Fibroblast of skin of back (primary cell): ENCODE measurements at regions not wholly inside any gene's neighbourhood (a gene's known extent, or its start where the extent isn't known, plus 50 kb on each side); places are given as distances from the start of the nearest gene placed in this dataset.
"Not testable (repeated sequence)": the region's sequence is repeated elsewhere in the genome, so short reads cannot be mapped to it uniquely, and the experiment has no call there.

Experiments
- DNase-seq: peaks from one replicate; pipeline ENCODE4 v3.0.0-alpha.2; 2013

DNA sequence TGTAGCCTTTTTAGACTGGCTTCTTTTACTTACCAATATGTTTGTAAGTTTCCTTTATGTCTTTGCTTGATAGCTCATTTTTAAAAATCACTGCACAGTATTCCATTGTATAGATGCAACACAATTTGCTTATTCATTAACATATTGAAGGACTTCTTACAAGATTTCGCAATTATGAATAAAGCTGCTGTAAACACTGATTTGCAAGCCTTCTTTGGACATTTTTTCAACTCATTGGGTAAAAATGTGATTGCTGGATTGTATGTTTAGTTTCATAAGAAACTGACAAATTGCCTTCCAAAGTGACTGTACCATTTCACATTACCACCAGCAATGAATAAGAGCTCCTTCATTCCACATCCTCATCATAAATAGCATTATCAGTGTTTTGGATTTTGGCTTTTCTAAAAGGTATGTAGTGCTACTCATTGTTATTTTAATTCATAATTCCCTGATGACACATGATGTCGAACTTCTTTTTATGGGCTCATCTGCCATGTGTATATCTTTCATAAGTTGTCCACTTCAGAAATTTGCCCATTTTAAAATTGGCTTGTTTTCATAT, 80.7 kb downstream of the TFAP2B start:
- peak; percentile 62 for DNase-seq

DNA sequence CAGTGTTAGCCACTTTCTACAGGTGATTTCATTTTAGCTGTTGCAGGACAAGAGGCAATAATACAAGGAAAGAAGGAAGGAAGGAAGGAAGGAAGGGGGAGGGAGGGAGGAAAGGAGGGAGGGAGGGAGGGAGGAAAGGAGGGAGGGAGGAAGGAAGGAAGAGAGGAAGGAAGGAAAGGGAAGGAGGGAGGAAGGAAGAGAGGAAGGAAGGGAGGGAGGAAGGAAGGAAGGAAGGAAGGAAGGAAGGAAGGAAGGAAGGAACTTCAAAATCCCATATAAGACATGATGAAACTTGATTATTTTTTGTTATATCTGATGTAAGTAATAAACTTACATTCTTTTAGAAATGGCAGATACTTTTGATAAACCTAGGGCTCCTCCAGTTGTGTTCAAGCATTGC, 83.6 kb downstream of the TFAP2B start:
- DNase-seq, result no peak

DNA sequence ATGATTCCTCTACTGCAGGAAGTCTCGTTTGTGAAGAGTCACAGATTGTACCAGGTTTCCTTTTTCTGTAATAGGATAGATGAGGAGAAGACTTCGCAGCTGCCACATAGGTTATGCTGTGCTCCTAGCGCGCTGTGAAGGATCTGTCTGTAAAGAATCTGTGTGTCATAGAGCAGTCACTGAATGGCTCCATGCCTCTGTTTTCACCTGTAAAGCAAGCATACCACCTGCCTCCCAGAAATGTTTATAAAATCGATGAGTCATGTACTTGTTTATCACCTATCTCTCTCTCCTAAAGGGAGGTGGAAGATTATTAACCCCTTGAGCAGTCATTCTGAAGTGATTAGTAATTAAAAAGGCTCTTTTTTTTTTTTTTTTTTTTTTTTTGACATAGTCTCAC, 86.6 kb downstream of the TFAP2B start:
- no peak for DNase-seq

DNA sequence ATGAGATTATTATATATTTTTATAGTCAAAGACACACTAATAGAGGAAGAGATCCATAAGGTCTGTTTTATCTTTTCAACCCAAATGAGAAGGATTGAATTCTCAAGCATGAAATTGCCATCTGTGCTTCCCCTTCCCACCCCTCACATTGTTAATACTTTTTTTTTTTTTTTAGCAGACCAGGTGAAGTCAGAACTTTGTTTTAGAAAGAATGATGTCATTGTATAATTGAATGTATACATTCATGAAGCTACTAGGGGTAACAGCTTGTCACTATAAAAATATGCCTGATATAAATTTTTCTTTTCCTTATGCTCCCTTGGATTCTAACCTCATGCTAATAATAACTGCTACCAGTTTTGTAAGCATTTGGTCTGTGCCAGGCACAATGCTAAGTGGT, 88.9 kb downstream of the TFAP2B start:
- DNase-seq, result no peak

DNA sequence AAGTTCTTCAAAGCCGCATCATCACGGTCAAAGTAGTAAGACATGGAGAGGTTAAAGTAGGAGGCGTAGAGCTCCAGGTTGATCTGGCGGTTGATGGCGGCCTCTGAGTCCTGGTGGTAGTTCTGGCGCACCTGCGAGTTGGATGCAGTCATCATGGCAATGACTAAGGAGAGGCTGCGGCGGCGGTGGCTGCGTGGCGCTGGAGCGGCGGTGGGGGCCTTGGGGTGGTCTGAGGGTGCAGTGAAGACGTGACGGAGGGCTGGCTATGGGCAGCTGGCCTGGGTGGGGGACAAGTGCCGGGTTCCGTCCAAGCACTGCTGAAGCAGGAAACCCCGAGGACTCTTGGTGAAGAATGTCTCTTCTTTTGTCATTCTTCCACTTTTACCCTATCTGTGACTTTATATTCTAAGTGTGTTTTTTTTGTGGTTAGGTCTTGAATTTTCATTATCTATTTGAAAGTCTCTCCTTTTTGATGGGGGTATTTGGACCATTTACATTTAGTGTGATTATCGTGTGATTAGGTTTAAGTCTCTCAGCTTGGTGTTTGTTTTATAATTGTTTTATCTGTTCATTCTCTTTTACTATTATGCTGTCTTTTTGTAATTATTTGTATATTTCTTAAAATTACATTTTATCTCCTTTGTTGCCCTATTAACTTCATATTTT, 94.6 kb downstream of the TFAP2B start:
- no peak for DNase-seq

DNA sequence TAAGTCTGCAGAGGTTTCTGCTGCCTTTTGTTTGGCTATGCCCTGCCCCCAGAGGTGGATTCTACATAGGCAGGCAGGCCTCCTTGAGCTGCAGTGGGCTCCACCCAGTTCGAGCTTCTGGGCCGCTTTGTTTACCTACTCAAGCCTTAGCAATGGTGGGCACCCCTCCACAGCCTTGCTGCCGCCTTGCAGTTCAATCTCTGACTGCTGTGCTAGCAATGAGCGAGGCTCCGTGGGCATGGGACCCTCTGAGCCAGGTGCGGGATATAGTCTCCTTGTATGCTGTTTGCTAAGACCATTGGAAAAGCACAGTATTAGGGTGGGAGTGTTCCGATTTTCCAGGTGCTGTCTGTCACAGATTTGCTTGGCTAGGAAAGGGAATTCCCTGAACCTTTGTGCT, 102.7 kb downstream of the TFAP2B start:
- not testable (repeated sequence) for DNase-seq

DNA sequence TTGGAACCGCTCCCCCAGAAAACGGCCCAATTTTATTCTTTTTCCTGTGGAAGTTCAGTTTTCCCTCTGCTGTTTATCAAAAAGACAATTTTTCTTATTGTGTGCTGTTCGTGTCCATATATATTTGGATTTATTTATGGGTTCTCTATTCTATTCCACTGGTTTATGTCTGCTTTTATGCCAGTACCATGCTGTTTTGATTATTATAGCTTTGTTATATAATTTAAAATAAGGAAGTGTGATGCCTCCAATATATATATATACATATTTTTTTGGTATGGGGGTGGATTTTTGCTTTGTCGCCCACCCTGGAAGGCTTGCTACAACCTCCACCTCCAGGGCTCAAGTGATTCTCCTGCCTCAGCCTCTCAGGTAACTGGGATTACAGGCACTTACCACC, 103.3 kb downstream of the TFAP2B start:
- no peak for DNase-seq

DNA sequence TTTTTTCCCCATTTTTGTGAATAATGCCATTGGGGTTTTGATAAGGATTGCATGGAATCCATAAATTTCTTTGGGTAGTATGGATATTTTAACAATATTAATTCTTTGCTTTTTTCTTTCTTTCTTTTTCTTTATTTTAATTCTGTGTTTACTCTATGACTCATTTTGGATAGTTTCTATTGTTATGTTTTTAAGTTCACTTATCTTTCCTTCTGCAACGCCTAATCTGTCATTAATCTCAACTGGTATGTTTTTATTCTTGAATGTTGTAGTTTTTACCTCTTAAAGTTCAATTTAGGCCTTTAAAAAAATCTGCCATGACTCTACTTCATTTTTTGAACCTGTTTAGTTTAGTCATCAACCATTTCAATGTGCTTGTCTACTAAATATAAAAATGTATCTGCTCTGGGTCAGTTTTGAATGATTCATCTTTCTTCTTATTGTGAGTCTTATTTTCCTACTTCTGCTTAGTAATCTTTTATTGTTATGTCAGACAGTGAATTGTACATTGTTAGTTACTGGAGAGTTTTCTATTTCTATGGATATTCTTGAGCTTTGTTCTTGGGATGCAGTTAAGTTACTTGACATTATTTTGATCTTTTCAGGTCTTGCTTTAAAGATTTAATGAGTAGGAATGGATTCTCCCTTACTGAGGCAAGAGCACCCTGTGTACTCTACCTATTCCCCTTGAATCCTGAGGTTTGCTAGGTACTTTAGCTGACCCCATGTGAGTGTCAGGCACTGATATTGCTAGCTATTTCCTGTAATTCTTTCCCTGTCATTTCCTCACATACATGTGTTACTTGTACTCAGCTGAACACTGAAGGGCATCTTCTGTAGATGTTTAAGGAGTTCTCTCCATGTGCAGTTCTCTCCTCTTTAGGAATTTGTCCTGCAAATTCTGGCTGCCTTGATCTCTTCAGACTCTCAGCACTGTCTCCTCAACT, 104.2 kb downstream of the TFAP2B start:
- DNase-seq, result peak; percentile 54

DNA sequence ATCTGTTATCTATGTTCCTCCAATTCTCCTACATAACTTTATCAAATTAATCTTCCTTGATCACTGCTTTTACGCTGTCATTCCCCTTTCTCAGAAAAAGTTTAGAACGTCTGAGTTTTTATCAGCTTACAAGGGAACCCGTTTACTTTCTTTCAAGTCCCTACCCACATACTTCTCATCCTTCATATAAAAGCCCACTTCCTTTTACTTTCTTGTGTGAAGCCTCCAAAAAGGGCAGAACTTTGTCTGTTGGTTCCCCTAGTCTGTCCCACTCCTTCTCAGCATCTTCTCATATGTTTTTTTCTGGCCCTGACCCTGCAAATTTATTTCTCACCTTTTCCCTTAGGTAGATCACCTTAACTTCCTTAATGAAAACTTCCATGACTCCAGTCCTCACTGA, 106.1 kb downstream of the TFAP2B start:
- DNase-seq, result no peak

DNA sequence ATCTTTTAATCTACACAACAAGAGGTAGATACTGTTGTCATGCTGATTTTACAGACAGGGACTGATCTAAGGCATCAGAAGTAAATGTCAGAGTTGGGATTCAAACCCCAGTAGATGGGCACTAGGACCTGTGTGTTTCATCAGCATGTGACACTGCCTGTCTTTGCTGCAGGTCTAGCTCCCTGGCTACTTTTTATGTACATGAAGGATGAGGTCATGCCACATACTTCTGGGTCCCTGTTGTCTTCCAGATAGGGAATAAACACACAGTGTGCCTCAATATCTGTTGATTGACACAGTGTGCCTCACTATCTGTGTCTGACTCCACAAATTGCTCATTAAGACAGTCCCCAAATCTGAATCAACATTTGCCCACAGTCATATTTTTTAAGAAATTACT, 106.9 kb downstream of the TFAP2B start:
- no peak for DNase-seq

DNA sequence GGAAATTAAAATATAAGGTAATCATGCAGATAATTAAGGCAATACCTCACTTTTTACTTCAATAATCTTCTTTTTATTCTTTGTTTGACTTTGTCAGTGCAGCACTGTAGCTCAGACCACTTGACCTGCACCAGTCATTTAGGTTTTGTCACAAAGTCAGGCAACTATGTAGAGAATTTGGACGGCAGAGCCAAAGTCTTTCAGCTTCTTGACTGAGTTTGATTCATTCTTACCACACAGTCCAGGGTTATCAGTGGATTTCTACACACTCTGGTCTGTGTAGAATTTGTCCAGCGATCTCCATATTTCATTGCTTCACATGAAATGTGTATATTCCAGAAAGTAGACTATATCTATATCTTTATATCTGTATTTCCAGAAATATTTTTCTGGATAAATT, 107.3 kb downstream of the TFAP2B start:
- peak; percentile 4 for DNase-seq

DNA sequence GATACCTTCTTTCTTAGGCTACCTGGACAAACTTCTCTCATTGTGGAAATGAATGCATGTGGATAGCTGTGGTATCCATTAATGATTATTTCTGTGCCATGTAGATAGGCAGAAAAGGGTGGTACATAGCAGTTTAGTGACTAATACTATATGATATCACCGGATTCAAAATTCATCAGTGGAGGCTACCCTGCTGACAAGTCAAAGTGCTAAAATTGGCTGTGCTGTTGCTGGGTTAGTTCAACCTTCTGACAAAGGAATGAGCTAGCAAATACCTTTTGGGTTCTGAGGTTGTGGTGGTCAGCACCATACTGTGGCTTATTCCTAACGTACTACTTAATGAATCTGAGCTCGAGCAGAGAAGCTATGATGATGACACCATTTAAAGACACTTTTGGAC, 109.1 kb downstream of the TFAP2B start:
- peak; percentile 18 for DNase-seq

DNA sequence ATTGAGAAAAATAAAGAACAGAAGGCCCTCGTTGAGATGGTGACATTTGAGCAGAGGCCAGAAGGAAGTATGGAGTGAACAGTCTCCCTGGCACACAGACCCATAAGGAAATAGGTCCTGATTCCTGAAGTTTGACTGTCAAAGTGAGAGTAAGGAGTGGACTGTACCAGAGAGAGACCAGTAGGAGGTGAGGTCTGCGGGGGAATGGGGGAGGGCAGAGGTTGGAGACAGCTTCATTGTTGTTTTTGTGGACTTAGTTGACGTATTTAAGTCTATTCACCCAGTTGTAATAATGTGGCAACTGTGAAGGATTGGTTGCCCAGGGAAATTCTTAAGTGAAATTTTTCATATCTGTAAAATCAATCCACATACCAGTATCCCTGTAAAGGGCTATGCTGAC, 110.7 kb downstream of the TFAP2B start:
- no peak for DNase-seq

DNA sequence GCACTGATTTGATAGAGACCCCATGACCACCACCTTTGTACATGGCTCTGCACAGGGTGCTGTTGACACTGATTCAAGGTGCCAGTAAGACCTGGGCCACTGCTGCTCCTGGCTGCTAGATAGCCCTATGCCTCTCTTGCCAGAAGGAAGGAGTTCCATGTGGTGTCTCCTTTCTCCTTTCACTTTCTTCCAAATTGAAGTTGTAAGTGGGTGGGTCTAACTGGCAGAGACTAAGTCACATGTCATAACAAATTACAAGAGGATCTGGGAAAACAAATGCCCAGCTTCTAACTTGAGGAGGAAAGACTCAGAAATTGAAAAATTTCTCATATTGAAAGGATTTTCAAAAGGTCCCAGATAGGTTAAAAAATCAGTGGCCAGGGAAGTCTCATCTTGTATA, 116.8 kb downstream of the TFAP2B start:
- no peak for DNase-seq

DNA sequence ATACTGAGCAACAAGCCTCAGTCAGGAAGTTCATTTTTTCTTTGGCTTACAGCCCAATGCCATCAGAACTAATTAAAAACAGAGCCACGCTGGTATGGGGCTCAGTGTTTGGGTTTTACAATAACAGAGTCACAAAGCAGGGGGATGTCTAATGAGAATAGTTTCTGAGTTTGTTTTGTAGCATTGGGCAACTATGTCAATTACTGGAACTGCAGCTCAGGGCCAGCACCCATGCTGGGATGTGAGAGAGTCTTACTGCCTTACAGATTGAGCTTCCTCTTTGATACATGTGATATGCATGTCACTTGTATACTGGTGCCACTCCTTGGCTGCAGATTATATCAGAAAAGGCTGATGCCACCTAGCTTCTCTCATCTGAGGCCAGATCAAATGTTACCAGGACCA, 117.6 kb downstream of the TFAP2B start:
- peak; percentile 32 for DNase-seq

DNA sequence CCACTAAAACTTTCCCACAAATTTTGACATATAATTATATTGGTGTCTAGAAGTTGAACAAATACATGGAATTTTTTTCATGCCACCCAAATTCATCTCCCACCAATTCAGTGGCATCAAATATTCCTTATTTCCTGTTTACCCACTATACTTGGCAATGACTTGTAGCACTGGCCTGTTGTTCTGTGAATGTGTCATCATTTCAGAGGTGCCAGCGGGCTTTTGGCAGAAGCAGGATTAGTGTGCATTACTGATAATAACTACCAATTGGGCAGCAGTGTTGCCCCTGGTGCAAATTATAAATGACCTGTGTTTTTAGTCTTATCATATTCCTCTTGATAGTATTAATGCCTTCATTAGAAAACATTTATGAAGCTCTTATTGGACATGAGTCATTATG, 121.3 kb downstream of the TFAP2B start:
- no peak for DNase-seq

DNA sequence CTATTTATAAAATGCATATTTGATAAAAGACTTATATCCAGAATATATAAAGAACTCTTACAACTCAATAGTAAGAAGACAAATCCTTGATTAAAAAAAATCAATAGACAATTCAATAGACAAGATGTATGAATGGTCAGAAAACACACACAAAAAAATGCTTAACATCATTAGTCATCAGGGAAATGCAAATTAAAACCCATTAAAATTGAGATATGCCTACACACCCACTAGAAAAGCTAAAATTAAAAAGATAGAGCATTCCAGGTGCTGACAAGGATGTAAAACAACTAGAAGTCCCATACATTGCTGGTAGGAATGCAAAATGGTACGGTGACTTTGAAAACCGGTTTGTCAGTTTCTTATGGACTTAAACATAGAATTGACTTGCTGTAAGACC, 127.1 kb downstream of the TFAP2B start:
- no peak for DNase-seq

DNA sequence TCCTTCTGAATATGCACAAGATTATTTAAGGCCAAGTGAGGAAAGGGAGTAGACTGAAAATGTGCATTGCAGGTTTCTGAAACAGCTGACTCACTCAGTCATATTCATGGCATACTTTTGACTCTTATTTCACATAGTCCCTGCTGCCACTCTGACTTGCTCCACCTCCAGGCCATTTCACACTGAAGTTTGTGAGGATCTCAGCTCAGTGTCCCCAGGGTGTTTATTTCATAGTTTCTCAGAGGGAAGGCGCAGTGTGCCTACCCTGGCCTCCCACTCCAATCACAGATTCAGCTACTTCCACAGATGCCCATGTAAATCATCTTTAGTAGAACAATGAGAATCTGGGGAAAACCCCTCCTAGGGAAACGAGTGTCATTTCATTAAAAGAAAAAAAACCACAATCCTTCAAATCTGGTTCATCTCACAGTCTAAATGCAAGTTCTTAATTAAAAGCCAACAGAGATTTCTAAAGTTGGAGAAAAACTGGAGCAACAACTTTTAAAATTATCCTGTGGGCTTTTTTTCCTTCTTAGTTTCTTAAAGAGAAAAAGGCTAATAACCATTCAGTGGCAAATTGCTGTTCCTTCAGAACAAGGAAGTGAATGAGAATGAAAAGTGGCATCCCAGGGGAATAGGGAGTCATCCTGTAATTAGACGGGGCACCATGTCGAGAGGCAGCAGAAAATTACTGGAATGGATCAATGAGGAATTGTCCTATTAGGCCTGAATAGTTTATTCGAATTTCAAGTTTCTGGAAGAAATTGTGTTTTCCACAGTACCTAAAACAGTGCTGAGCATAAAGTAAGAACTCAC, 133.6 kb downstream of the TFAP2B start:
- DNase-seq, result peak; percentile 73

DNA sequence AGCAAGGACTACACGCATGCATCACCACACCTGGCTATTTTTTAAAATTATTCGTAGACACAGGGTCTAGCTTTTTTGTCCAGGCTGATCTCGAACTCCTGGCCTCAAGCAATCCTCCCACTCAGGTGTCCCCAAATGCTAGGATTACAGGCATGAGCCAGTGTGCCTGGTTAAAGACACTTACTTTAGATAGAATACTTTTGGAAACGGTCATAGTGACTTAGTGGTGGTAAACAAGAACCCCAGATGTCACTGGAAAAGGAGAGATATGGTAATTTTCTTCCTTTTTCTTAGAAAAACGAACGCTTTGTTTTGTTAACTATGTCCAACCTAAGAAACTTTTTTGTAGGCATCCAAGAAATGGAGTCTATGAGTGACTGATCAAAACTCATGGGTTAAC, 137.3 kb downstream of the TFAP2B start:
- DNase-seq, result no peak

DNA sequence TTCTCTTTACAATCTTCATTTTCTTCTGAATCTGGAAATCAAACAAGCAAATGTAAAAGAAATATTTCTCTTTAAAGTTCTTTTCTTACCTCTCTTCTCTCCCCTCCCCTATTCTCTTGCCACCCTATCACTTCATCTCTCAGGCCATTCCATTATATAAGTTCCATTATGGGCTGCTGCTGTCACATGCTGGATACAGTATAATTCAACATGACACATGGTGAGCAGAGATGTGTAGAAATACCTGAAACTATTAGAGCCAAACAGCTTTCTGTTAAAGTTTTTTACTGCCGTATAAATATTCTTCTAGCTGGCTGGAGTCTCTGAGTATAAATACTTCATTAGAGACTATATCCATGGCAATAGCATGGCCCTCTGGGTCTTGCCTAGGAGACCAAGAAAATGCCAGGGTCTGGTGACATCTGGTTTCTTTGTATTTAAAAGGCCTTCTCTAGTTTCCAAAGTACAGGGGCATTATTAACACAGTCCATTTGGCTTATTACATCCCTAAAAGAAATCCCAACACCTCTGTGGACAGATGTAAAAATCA, 139.6 kb downstream of the TFAP2B start:
- DNase-seq, result no peak

DNA sequence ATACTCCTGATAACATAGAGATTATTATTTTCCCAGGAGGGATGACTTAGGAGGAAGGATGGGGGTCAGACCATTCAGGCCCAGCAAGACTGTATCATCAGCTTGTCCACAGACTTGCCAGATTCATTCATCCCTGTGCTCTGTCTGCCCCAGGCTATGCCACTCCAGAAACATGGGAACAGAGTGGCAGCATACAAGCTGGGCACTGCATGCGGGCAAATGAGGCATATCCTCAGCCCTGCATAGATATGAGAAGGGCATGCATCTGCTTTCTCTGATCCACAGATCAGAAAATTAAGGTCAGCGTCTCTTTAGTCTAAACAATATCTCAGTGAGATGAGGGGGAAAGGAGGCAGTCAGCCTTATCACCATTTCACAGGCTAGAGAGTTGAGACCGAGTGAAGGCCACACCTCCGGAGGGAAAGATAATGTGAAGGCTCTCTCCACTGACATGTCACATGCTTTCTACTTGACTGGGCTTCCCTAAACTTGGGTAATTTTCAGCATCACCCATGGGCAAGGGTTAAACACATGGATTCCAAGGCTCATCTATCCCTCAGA, 140.5 kb downstream of the TFAP2B start:
- DNase-seq, result no peak

DNA sequence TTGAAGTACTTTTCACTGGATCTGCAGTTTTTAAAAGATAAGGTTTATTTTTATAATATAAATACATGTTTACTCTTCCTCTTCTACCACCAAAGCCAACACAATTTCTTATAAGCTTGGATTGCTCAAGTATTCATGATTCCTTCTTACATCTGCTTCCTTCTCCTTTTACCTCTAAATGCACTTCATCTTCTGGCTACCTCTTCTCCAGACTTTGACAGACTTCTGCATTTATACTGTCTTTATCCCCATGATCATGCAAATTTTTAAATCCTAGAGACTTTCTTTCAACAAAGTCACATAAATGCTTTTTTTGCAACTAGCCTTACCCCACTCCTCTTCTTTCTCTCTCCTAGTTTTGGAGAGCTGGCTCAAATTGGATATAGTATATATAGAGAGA, 142.9 kb downstream of the TFAP2B start:
- no peak for DNase-seq
